Putamen (tissue), 1 donor: ENCODE measurements at regions not wholly inside any gene's neighbourhood (a gene's known extent, or its start where the extent isn't known, plus 50 kb on each side); places are given as distances from the start of the nearest gene placed in this dataset.

ENCODE experiments used
- DNase-seq: peaks from one replicate; pipeline ENCODE4 v3.0.0-alpha.2; 2016; ENCODE audit warnings: low spot score

DNA sequence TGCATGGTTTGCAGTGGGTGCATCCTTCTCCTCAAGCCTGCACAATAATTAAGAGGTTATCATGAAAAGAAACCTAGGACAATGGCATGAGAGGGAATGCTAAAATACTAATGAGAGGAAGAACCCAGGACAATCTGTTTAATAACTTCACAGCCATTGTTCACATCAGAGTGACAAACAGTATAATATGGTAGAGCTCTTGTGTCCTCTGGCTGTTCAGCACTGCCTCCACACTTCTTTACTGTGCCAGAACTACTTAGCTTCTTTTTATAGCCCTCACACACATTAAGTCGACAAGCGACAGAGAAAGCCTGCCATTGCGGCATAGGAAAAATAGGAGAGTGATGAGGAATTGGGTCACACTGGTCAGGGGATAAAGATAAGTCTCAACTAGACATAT is 65.0 kb upstream of the MEIS2 start:
- DNase-seq = no peak

DNA sequence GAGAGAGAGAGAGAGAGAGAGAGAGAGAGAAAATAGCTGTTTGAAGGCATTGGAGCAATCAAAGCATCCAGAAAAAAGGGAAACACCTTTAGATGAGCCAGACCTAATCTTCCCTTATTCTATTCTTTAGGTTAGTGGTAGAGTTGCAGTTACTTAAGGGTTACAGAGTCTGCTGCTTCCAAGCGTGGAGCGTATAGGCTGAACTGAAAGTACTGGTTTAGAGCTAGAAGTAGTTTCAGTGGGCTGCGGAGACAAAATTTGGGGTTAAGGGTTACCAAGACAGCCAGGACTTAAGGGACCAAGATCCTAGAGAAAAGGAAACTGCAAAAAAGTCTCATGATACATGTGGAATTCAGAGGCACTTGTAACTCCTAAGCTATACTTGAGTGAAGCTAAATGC is 66.1 kb upstream of the MEIS2 start:
- DNase-seq = no peak

DNA sequence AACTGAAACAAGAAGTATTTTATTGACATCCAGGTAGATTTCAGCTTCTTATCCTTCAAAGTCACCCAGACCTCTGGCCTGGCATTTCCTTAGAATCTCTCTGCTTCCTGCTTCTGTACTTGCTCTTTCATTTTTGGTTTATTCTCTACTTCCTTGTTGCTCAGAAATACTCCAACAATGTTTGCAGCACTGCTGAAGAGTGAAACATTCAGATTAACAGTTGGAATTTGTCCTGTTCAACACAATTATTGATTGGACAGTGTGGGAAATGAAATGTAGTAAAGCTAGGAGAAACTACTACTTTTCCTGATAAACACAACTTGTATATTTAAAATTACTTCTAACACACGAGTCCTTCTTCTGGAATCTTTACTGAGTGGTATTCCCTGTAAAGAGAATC is 81.0 kb upstream of the MEIS2 start:
- no peak for DNase-seq

DNA sequence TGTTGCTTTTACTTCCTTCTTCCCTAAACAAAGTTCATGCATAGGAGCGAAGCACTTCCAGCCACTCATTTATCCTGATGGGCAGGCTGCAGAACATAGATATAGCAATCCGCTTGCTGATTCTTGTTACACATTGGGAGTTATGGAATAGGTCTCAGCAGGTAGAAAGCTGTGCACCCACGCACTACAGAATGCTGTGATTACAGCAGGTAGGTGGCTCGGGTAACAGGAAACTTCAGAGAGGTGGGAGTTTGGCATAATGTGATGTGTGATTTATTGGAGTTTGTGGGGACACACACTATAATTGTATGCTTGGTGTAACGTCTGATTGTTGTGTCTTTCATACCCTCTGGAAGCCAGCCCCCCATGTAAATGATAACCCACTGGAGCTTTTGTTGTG is 99.2 kb upstream of the MEIS2 start:
- peak; percentile 74 for DNase-seq

DNA sequence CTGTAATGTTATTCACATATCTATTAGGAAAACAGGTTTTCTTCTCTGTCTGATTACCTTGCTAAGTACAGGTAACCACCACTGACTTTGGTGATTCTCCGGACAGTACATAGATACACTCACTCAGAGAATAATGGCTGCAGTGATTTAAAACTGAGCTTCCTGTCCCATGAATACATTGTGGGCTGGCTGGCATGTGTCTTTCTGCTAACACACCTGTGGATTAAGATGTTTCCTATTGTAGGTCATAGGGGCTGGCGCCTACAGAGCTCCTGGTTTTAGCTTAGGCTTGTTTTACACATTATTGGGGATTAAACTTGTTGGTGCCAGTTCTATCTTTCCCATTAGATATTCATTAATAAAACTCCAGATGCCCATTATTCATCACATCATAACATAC is 102.7 kb upstream of the MEIS2 start:
- no peak for DNase-seq

DNA sequence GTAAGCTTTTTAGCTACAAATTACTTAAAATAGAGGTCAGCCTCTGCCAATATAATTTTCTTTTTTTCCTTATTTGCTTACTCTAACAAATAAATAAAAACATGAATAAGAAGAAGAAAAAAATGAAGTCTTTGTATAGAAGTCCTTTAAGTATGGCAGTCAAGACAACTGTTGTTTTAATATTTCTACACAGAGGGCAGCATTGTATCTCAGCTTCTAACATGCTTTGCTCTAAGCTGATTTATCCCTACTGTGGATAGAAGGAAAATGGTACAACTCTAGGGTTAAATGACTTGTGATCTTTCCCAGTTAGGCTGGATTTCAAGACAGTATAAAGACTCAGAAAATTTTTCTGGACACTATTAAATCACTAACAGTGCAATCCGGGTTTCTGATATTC is 104.3 kb upstream of the MEIS2 start:
- no peak for DNase-seq

DNA sequence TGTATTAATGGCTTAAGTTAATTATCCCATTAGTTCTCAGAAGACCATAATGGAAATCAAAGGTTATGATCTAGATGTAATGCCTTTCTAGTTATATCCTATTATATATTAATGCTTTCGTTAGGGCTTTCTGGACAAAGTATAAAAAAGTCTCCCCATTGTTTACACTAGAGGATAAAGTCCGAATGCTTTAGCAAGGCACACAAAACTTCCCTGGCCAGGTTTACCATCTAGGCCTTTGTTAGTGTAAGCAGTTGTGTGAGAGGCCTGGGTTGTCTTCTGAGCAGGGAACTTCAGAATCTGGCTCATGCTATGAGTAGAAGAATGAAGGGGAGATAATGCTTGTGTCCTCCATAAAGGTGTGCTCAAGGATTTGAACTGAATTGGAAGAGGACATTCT is 106.3 kb upstream of the MEIS2 start:
- no peak for DNase-seq

DNA sequence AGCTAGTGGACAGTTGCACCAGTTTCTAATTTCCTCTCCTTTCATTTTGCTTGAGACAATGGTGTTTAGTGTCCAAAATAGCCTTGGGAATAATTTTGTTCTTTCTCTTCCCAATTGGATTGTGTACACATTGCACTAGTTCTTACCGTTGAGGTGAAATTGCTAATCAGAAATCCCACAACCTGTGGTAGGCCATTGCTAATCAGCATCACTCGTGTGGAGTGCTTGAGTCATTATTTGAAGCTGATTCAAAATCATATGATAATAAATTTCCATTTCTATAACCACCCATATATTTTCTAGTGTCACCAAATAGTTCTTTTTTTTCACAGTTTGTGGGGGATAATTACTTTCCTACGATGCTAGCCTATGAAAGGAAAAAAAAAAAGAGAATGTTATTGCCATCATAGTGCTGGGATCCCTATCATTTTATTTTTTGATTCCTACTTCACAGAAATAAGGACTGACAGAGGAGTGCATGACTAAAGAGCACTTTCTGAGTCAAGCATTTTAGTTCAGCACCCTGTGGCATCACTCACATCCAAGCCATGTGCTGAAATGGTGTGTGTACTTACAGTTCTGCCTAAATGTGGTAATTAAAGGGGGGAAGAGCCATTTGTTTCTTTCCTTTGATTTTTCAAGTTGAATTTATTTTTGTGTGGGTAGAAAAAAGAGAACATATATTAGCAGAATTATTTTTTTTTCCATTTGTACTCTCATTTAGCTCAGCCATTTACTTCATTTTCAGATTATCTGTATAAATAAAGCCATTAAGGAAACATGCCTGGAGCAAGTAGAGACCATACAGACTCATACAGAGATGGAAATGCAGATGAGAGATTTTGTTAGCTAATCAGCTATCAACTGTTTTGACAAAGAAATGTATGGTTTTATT is 108.0 kb upstream of the MEIS2 start:
- DNase-seq = no peak

DNA sequence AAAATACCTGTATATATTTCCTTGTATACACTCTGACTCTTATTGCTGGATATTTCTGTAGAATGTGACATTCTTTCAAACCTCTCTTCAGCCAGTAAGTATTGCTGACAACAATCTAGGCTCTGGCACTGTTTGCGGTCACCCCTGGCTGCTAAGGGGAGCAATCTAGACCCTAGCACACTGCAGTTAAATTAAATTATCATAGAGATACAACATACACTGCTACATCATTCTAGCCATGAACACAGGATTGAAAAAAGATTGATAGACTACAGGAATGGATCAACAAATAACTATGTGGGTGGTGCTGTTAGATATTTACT is 108.7 kb upstream of the MEIS2 start:
- no peak for DNase-seq

DNA sequence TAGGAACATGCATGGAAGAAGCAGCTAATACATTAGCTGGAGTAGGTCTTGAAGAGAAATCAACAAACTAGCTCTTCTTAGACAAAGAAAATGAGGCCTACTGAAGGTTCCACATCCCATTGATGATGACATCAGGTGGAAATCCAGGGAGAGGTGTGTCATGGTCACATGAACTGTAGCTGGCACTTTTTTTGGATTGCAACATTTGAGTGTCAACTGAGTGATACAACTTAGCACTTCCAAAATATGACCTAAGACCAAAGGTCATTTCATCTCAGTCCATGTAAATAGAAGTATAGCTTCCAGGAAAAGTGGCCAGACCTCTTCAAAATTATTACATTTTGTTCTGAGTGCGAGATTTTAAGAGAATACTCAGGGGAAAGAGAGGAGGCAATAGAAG is 117.2 kb upstream of the MEIS2 start:
- DNase-seq = no peak

DNA sequence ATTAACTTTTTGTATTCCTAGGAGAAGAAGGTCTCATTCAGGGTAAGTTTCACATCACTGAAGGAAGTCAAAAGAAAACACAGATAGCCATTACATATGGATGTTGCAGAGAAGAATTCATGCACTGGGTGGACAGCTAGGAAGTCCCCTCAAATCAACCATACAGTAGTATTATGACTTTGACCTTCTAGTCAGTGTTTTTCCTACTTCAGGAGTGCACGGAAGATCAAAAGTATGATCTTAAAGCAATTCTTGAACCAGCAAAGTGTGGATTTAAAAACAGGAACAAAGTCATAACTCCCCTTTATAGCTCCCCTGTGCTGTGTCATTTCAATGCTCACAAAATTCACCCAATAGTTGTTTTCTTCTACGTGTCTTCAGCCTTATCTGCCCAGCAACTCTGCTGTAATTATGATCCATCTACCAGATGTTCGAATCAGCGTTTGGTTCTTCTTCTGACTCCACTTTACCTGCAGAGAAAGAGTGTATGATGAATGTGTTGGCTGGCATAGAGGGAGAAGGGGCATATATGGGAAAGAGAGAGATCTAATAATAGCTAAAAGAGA is 118.1 kb upstream of the MEIS2 start:
- no peak for DNase-seq

DNA sequence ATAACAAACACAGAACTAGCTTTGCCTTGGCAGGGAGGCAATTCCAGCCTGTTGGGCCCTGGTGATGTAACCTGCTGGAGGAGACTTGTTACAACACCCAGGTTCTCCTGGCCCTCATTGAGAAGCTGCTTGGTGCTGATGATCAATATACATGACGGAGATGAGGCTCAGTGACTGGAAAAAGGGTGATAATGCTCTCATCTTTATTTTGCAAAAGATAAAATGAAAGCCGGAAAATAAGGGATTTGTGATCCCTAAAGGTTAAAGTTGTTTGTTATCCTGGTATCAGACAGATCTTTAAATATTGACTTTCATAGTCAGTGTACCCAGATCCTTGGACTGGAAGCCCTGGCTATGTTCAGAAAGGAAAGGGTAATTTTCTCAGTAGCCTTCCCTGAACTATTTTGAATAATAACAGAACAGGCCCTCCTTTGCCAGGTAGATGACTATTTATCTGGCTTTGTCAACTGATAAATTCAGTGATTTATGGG is 118.9 kb upstream of the MEIS2 start:
- DNase-seq = no peak

DNA sequence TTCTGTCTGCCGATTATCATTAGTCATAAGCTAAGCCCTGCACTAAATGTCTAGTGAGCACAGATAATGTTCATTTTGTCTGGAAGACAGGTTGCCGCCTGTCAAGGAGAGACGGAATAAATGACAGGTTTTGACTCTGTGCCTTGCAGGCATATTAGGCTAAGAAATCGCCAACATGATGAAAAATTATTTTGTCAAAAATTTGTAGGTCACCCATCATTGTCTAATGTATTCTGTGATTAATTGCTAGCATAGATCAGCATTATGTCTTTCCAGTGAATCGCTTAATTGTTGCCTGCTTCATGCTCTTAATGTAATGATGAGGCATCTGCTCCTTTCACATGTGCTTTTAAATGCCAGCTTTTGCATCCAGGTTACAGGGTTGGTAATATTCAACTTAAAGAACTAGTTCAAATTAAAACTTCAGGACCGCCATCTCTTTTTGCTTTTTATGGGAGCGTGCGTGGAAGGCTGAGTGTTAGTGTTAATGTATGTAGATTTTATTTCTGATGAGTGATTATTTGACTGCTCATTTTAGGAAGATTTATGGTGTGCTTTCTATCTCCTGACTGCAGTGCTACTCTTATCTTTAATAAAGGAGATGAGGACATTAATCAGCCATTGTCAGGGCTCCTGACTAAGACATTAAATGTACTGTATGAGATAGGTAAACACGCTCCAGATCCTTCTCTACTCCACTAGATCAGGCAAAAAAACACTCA is 120.8 kb upstream of the MEIS2 start:
- DNase-seq = peak; percentile 70

DNA sequence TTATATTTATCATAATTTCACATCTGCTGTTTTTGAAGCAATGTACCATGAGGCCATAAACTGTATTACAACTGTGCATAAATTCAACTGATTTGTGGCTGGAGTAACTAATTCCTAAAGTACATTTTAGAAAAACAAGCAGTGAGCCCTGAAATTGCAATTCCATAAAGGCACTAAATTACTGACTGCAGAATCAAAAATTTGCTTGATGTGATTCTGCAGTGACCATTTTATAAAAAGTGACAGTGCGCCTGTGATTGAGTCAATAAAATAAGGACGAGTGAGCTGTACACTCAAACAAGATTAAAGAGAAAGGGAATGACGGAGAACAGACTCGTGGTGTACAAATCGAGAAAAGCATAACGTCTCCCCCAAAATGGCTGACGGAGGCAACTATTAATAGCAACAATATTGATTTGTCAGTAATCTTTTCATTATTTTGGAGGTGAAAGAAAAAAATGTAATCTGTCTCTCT is 121.4 kb upstream of the MEIS2 start:
- DNase-seq = no peak

DNA sequence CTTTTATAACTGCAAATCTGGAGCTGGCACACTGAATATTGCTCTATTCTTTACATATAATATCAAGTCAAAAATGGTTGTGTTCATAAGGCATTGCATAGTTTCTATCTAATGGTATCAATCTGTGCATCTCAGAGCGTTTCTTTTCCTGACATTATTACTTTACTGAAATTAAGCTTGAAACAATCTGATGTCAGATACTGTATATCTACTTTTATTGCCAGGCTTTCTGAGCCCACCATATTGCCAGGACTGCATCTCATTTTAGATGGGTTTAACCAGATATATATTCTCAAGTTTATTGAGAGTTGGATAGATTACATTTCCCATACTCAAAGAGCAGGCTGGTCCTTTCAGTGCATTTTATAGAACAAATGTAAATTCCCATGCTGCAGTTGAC is 122.7 kb upstream of the MEIS2 start:
- no peak for DNase-seq

DNA sequence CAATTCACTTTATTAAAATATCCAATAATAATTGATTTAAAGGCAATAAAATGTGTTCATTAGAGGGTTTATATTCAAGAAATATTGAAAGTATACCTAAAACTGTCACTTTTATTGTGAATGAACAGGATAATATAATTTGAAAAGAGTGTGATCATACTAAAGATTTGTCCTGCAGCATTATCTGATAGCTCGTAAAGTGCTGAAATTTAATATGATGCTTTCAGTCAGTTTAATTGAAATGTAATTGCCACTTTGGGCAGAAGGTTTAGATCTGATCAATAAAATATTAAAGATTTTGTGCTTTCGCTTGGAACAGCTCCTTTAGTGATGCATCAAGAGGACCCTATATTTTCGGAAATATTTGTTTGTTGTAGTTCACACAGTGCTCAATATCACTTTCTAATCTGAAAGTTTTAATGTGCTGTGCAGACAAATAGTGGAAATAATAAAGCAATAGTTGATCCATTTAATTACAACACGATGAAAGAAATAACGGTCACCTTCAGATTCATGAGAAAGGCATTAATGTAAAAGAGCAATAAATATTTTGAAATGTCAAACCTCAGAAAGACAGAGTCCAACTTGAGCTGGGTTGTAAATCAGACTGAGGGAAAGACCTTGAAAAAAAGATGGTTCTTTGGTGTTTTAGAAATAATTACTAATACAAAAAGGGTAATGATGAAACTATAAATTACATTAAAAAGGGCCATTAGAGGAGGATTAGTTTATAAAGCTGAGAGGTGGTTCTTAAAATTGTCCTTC is 129.7 kb upstream of the MEIS2 start:
- no peak for DNase-seq

DNA sequence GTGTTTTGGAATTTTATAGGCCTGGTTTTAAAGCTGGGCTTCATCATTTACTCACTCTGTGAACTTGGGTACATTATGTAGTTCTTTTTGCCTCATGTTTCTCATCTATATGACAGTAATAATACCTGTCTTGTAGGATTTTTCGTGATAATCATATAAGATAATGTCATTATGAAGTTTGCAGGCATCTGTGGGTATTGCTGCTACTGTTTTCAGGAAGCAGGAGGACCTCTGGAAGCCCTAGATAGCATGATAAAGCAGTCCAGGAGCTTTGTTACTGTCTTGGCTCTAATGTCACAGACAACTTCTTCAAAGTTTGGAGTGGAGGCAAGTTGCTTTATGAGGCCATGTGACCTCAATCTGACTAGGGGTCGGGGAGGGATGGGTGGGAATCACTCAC is 145.0 kb upstream of the MEIS2 start:
- no peak for DNase-seq

DNA sequence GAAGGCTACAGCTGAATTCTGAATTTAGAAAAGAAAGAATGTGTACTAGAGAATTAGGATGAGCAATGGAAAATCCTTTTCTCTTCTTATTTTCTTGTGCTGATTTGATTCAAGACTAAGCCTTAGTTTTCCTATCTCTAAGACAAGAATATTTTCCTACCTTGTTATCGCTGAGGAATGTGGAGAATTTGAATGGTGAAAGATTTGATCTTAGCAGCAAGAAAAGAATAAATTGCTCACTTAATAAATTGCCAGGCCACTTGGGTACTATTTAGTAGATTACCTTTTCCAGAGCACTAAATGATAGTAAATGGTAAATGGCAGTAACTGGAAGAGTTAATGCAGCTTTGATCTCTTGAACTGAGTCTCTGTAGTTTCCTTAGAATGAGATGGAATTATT is 145.7 kb upstream of the MEIS2 start:
- DNase-seq = no peak

DNA sequence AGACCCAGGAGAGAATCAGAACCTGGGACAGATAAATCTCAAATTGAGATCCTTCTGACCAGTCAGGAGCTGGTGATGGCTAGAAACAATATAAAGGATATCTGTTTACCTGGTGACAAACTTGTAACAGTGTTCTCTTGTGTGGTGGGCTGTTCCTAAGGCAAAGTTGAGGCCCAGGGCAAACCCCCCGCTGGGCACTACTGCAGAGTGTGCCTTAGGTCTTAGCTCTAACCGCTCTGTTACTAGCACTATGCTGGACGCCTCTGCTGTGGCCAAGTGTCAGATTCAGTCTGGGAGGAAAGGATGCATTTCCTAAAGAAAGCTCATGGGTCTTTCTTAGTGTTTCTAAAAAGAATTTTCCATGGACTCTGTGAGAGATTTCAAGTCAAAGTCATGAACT is 146.5 kb upstream of the MEIS2 start:
- DNase-seq = no peak

DNA sequence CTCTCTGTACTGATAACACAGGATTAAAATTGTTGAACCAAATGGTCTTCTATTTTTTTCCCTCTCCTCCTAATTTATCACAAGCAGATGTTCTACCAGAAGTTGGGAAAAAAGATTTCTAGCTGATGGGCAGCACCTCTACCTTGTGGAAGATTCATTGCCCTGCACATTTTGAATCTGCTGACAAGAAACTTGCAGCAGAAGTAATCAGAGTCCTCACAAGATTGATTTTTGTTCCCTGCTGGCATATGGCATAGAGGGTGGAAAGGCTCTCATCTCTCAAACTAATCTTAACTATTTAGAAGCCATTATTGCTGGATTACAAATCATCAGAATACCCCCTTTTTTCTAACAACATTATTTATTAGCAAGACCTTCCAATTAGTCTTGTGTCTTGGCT is 148.9 kb upstream of the MEIS2 start:
- DNase-seq = no peak

DNA sequence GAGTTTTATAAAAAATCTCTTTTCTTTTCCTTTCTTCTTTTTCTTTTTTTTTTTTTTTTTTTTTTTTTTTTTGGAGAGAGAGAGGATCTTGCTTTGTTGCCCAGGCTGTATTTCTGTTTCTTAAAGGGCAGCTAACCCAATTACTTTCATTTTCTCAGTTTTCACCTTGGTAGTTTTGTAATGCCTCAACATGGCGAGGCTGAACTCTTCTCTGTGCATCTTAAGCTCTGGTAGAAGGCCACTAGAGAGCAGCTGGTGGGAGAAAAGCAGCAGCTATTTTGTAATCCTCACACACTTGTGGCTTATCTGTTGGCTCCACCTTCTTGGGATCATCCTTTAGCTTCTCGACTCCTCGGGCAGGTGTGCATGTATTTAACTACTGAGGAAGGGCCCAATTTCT is 152.2 kb upstream of the MEIS2 start:
- no peak for DNase-seq

DNA sequence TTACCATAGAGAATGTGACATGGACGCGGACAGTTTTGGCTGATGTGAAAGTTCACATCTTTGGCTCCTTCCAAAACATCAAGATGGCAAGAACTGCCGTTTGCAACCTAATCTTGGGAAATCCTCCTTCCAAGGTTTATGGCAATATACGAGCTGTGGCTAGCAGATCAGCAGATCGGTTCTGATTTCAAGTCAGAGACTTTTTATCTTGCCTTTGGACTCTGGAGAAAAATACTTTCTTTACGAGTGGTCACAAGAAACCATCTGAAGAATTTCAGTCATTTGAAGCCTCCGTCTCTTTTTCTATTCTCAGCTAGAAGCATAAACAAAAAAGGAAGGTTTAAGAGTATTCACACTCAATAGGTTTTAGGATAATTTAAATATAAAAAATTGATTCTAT is 153.5 kb upstream of the MEIS2 start:
- no peak for DNase-seq
